Stimulated activated CD8-positive, alpha-beta memory T cell treated with anti-CD3 and anti-CD28 coated beads, Interleukin-15, amount 100 ng/mL, for 24 hours (primary cell): ENCODE measurements at regions not wholly inside any gene's neighbourhood (a gene's known extent, or its start where the extent isn't known, plus 50 kb on each side); places are given as distances from the start of the nearest gene placed in this dataset.

Source experiments
- DNase-seq: peaks from one replicate; pipeline ENCODE4 v3.0.0-alpha.2; 2020; ENCODE audit warnings: low read depth

DNA sequence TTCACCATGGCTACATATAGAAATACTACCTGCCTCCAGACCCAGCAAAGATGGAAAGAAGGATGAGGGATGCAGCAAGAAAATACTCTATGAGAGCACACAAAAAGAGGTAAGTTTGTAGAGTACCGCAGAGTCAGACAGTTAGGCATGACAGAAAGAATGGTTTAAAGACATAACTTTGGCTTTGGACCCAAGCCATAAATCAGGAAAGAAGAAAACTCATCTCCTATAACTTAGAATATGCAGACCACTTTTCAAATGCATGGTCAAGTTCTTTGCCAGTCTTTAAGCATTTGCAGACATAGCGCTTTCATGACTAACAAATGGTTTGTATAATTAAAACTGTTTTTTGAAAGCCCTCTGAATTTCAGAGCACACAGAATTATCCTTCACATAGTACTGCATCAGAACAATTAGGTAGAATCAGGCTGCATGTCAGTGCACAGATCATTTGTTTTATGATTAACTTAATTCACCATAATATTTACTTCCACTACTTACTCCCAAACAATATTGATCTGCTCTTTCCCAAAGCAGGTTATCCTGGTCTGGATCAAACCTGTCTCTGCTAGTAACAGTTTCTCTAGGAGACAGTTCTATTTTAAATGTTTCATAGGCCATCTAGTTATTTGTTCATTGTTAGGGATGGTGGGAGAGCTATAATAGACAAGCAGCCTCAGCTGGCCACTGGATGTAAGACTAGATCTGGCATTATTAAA is 280.7 kb upstream of the NR5A2 start:
- DNase-seq, result no peak

DNA sequence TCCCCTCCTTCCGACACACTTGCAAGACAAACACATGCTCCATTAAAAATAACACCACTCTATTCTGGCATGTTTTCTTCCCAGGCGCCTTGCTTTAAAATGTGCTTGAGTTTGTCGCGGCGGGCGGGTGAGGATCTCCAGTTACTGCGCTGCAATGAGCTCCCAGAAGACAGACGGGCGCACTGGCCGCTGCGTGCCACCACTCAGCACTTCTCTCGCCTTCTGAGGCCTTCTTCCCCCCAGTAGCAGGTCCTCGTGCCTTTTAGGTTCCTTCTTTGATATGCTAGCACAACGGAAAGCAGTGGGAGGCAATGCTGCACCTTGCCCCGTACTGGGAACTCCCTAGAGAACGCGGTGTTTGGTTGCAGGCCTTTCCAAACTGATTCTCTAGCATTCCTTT is 279.5 kb upstream of the NR5A2 start:
- no peak for DNase-seq

DNA sequence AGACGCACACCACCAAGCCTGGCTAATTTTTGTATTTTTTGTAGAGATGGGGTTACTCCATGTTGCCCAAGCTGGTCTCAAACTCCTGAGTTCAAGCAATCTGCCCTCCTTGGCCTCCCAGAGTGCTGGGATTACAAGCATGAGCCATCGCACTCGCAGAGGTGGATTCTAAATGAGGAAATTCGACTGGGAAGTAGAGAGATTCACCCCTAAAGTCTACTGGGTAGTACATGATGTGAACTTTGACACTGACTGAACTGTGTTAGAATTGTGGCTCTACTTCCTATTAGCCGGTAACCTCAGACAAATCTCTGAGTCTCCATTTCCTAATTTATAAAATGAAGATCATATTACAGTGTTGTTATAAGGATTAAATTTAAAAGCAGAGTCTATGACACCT is 276.0 kb upstream of the NR5A2 start:
- DNase-seq, result no peak

DNA sequence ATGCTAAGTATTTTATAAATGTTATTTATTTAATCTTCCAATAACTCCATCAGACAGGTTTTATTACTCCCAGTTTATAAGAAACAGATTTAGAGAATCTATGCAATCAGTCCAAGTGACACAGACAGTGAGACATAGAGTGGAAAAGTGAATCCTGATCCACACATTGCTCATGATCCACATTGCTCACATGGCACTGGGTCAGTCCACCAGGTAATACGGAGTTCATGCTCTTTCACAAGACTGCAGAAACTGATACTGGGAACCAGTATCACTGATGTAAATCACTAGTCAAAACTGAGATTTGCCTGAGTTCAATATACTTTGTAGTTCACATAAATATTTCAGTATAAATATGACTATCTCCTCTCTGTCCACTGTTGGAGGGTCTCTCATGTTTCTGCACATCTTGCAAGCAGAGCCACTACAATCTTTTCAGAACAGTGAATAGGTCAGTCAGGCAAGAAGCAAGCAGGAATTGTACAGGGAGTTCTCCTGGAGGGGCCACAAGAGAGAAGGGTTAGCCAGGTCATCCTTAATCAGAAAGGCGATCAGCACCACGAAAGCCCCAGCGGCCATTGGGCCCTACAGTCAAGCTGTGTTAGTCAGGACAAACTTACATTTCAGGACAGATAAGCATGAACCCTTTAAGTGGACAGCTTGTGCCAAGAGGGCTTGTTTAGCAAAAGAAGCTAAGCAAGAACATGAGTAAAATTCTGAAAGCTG is 275.4 kb upstream of the NR5A2 start:
- no peak for DNase-seq

DNA sequence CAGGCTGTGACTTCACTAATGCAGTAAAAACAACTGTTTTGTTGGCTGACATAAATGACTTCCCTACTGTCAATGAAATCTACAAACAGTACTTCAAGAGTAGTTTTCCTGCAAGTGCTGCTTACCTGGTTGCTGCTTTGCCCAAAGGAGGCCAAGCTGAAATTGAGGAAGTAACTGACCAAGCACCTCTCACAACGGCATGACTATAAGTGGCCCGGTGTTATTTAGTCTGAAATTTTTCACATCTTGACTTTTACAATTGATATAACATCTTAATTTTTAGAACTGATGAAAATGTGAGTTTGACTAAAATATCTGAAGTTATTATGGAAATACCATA is 274.9 kb upstream of the NR5A2 start:
- no peak for DNase-seq

DNA sequence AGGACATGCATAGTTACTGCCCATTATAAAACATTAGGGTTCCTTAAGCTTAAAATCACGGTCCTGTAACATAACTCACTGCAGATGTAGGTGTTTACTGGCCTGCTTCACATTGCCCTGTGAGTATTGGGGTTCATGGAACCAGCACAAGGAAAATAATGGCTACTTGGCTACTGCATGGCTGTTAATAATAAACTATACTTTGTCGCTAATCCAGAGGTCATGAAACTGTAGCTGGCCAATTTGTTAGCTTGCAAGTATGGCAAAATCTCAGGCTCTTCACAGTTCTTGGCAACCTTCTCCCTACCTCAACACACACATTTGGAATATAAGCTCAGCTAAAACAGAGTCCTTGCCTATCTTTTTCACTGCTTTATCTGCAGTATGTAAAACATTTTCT is 274.0 kb upstream of the NR5A2 start:
- no peak for DNase-seq

DNA sequence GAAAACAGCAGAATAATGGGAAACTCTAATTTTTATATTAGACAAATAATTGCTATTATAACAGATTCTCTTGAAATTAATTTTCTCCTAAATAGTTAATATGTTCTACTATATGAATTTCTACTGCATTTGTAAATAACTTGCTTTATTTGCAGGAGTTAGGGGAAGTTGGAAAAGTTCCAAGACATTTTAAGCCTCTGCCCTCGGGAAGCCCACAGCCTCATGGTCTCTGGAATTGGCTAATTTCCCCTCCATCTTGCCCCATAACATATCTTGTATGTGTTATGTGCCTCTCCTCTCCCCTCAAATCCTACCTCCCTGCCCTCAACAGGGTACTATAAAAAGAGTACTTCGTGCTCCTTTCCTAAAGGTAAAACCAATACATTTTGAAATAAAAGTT is 271.4 kb upstream of the NR5A2 start:
- no peak for DNase-seq

DNA sequence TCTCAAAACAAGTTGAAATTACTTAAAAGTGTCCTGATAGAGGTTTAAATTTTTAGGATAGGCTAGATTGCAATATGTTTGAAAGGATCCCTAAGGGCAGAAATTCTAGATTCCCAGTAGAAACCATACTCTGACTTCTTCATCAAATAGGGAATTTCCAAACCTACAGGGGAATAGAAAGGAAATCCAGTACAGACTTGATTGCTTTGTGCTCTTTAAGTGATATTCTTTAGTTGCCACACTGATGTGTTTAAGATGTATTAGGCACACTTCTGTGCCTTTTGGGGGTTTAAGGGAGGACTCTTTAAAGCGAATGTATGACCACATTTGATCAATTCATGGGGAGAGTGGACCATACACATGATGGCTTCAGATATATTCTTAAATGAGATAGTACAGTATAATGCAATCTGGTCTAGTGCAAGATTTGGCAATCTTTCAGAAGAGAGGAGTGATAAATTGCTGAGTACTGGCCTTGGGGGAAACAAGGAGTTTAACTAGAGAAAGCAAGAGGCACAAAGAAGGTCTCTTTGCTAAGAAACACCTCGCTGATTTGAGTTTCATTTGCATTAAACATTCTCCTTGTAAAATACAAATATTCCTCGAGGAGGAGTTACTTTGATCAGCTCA is 268.8 kb upstream of the NR5A2 start:
- no peak for DNase-seq

DNA sequence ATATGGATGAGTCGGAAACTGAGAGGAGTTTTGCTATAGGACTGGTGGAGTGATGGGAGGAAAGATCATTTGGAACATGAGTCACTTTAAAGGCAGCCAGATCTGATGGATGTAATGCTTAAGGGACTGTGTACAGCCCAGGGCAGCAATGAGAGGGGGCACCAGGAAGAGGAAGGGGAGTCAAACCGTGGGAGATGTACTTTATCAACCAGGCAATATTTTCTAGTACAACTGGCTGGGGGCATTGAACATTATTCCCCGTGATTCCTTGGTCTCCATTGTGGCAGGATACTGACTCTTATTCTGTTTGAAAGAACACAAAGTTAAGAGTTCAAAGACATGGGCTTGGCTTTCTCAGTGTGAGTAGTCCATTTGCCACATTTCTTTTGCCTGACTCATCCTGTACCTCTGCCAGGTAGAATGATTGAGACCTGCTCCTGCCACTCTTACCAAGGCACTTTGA is 268.2 kb upstream of the NR5A2 start:
- DNase-seq, result no peak

DNA sequence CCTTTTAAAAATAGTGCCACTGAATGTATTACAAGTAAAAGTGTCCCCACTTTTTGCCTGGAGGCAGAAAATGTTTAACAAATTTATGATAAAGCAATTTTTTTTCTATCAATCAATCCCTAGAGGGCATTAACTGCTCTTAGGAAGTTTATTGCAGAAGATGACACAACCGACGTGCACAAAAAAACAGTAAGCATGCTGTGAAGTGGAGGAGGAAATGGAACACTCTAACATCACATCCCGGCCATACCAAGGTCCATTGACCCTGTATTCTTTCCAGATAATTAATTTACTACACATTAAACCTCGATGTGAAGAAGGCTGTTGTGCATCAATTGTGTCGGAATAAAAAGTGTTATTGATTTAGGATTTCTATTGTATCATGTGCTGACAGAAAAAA is 264.9 kb upstream of the NR5A2 start:
- no peak for DNase-seq

DNA sequence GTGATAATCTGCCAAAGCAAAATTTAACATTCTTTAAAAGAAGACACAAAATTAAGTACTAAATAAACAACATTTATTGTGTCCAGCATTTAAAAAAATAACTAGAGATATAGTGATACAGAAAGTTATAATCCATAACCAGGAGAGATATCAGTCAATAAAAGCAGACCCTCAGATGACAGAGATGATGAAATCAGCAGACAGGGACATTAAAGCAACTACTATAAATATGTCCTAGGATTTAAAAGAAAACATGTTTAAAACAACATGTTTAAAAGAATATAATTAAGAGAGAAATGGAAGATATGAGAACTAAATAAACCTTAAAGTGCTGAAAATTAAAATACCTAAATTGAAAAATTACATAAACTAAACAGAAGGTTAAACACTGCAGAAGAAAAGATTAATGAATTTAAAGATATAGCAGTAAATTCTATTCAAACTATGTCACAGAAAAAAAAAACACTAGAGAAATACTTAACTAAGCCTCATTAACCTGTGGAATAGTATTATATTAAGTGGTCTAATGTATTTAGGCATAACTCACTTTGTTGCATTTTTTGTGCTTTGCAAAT is 261.2 kb upstream of the NR5A2 start:
- DNase-seq, result no peak

DNA sequence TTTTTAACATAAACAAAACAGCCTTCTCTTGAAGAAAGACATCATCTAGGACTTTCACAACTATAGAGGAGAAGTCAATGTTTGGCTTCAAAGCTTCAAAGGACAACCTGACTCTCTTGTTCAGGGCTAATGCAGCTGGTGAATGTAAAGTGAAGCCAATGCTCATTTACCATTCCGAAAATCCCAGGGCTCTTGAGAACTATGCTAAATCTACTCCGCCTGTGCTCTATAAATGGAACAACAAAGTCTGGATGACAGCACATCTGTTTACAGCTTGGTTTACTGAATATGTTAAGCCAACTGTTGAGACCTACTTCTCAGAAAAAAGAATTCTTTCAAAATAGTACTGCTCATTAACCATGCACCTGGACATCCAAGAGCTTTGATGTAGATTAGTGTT is 259.8 kb upstream of the NR5A2 start:
- no peak for DNase-seq

DNA sequence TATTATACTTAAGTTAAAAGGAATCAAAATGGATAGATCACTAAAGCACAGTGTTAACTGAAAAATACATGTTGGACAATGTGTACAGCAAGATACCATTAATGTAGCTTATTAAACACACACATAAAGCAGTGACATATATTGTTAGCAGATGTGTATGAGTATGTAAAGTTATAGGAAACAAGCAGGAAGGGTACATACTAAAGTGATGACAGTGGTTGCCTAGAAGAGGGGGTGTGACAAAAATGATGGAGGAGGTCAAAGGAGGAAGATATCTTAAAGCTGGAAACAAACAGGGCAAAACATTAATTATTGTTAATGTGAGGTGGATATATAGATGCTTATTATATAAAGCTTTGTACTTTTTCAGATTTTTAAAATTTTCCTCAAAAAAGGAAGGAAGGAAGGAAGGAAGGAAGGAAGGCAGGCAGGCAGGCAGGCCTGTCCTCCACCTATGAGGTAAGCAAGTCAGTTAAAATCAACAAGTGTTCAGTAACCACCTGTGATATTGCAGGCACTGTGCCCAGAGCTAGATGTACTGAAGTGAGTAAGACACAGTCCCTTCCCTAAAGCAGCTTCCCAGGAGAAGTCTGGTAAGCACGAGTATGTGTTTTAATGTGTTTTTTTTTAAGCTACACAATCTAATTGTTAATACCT is 252.9 kb upstream of the NR5A2 start:
- no peak for DNase-seq

DNA sequence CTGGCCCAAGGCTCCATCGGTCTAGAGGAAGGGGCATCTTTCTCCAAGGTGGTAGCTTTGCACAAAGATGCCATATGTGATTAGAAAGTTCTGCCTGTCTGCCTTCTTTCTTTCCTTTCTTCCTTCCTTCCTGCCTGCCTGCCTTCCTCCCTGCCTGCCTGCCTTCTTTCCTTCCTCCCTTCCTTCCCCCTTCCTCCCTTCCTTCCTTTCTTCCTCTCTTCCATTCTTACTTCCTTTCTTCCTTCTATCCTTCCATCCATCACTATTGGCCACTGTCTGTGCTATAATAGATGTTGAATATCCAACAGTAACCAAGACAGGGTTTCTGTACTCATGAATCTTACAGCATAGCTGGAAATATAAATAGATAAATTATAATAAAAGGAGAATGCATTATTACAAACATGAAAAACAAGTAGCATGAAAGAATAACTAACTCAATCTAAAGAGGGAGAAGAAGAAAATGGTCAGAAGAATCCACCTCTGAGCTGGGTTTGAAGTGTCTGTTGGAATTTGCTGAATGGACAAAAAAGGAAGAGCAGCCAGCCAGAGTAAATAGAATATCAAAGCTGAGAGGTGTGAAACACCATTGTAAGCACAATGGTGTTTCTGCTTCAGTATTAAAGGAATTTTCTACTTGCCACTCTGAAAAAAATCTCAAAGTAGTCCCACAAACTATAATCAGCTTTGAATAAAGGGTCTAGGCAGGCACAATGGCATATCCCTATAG is 250.6 kb upstream of the NR5A2 start:
- no peak for DNase-seq

DNA sequence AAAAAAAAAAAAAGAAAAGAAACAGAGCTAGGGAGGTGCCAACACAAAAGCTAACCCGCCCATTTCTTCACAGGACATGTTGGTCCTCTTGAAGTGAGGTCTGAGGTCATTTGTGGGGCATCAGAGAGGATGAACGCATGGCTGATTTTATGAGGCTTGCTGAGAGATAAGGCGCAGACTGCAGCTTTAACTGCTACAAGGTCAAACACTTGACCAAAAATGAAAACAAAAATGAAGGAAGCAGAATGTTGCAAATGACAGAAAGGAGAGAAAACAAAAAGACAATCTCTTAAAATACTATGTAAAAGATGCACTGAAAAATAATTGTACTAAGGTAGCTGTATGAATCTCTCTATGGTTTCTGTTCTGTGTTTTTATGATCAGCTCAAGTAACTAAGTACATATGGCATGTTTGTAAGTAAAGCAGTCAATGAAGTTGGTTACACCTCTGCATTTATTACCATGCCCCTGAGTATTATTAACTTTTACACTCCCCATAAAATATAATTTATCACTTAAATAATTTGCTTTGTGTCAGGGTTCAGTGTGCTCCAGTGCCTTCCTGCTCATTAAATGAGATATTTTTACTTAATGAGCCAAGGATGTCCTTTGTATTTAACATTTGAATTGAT is 249.1 kb upstream of the NR5A2 start:
- DNase-seq, result no peak

DNA sequence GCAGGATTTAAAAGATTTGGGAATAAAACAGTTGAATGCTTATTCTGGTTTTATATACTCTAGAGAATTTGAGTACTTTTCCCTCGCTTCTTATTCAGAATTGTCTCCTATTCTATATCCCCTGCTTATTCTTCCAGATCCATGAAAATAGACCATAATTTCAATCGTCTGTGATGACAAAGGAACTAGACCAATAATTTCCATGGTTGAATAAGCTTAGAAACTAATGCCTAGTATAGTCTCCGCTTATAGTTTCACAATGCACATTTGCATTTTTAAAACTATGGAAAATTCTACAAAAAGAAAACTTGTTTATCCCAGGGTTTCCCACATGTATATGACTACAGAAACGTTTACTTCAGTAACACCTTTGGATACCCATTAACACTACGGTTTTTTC is 247.4 kb upstream of the NR5A2 start:
- DNase-seq, result no peak

DNA sequence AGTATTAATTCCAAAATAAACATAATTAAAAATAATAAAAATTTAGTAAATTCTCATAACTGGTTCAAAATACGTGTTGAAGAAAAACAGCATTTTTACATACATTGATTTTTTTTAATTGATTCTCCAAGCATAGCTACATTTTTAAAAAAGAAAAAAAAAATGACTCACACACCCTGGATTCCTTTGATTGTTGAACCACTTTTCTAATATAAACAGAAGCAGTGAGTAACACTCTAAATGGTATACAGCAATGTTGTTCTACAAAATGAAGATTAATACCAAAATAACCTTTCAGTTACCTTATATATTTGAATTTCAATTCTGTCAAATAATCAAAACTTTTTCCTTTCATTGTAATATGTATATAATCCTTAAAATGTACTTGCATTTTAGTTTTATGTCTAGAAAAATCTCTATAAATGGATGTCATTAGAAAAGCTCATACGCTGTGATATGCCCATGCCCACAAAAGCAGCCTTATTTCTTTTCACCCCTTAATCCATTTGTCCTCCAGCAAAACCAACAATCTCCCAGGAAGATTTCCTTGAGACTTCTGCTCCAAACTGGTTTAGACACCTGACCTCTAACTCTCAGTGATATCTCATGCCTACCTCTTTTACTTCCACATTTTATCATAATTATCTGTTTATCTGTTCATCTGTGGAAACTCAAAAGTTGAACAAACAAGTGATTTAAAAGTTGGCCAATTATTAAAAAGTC is 246.4 kb upstream of the NR5A2 start:
- DNase-seq, result no peak

DNA sequence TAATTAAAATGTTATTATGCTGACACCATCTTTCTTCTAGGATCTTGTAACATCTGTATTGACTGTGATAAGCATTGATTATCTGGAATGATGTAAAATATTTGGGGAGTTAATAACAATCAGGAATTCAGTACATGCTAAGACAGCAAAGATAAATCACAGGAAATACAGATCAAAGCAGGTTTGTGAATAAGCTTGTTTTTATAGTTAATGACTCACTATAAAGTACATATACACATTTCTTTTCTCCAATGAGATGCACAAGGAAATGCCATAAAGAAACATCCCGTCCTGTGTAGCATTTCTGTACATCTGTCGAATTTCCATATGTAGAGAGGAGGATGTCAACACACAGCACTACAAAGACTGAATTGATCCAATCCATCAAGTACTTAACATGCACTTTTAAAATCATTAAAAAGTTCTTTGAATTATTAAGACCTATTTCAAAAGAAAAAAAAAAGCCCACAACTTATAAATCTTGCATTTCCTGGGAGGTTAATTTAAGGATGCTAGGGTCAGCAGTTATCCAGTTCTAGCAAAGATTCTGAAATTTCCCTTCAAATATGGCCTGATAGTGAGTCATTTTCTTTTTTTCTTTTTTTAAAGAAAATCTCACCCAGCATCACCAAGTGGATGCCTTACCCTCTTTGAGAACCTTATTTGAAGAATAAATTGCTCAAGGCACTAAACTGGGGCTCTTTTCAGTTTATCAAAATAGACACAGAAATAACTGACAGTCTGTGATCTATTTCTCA is 243.2 kb upstream of the NR5A2 start:
- no peak for DNase-seq

DNA sequence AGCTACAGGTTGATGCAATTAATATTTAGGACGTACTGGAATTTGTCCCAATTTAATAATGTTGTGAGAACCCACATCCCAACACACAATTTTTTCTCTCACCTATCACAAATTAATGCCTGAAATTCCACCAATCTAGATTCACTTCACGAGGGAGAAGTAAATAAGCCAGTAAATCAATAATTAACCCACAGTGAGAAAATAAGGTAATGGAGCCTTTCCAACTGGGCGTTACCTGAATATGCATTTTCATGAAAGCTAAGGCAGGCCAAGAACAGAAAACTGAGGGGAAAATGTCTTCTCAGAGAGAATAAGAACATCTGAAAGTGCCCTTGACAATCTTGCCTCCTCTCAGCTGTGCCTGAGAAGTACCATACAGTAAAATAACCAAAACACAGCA is 240.8 kb upstream of the NR5A2 start:
- no peak for DNase-seq

DNA sequence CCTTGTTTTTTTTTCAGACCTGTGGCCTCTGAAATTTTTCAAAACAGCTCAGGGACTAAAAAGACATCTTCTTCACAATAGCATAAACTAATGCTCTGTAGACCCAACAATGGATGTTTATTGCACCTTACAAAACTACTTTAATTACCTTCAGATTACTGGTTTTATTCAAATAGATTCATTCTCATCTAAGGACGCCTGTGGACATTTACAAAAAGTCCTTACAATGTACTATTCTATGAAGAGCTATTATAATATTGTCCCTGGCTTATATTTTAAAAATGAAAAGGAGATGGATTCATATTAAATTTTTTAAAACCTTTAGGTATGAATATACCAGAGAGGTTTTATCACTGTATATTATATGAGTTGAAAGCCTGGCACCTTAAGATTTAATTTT is 238.4 kb upstream of the NR5A2 start:
- no peak for DNase-seq
